Left renal pelvis (tissue), 4 donors: ENCODE measurements at regions not wholly inside any gene's neighbourhood (a gene's known extent, or its start where the extent isn't known, plus 50 kb on each side); places are given as distances from the start of the nearest gene placed in this dataset.
"Not testable (repeated sequence)": the region's sequence is repeated elsewhere in the genome, so short reads cannot be mapped to it uniquely, and the experiment has no call there.

Source experiments
- DNase-seq, 4 donors: peaks; one replicate each; pipeline ENCODE4 v3.0.0-alpha.2; 2013; ENCODE audit warnings: low read depth in 4 of 4, low spot score in 3 of 4

DNA sequence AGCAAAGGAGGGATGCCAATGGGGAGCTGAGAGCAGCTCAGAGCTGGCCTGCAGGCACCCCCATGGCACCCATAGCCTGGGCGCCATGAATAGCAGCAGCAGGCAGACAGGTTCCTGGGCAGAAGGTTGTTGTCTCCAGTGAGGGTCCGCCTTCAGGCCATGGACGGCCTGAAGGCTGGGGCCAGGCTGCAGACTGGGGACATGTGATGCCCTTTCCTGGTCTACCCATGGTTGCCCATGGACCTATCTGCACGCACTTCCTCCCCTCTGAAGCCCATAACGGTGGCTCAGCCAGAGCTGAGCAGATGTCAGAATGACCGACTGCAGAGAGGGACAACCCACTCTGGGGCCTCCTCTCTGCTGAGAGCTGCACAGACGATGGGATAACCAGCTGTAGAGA lies 256.8 kb downstream of the PLOD2 start:
- no peak for DNase-seq

DNA sequence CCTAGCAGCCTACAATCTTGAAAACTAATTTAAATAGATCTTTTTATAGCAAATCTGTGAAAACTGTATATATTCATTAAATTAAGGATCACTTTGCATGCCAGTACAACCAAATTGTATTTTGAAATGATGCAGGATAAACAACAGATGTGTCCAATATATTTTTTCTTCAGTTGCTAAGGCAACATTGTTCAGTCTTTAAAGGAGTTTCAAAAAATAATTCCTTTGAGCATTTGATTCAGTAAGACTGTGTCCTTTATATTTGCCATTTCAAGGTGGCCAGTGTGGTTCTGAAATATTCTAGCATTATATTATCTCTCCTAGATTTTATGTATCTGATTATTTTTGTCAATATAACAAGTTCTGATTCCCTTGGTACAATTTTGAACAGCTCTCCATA lies 254.7 kb downstream of the PLOD2 start:
- no peak for DNase-seq

GRCh38 chr3:145906755-145907154 lies 254.2 kb downstream of the PLOD2 start:
- no peak for DNase-seq

- DNase-seq, result no peak
Measured at GRCh38 chr3:145911016-145911415, 250.0 kb downstream of the PLOD2 start.

DNA sequence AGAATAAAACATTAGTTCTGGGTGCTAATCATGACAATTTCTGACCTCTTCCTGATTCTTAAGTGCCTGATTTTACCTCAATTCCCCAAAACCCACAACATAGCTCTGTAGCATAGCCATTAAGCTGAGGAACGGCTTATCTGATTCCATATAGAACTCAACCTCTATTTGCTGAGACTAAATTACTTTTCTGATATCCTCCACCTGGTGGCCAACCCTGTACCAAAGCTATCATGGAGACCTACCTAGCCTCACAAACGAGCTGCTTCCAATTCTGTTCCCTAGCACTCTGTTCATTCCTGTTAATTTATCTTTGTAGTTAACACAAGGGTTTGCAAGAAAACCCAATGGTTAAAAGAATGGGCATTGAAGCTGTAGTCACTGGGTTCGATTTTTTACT lies 245.2 kb downstream of the PLOD2 start:
- DNase-seq, result no peak

DNA sequence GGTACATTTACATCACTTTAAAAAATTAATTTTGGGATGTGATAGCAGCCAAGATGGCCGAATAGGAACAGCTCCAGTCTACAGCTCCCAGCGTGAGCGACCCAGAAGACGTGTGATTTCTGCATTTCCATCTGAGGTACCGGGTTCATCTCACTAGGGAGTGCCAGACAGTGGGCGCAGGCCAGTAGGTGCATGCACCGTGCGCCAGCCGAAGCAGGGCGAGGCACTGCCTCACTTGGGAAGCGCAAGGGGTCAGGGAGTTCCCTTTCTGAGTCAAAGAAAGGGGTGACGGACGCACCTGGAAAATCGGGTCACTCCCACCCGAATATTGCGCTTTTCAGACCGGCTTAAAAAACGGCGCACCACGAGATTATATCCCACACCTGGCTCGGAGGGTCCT lies 233.2 kb downstream of the PLOD2 start:
- not testable (repeated sequence) for DNase-seq

DNA sequence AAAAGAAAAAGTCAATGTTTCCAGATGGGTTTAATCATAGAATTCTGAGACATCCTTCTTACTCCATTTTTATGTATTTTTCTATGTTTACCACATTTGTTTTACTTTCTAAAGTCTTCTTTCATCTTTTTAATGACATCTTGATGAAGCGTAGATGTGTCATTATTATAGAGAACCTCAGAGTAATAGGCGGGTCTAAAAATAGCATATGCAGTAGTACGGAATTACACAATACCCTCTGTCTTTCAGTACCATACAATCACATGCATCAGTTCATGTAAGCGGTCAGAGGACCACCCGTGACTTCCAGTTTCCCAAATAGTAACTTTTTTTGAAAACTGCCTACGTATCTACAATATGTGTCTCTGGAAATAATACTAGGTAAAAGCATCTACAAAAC lies 224.0 kb downstream of the PLOD2 start:
- DNase-seq, result no peak

DNA sequence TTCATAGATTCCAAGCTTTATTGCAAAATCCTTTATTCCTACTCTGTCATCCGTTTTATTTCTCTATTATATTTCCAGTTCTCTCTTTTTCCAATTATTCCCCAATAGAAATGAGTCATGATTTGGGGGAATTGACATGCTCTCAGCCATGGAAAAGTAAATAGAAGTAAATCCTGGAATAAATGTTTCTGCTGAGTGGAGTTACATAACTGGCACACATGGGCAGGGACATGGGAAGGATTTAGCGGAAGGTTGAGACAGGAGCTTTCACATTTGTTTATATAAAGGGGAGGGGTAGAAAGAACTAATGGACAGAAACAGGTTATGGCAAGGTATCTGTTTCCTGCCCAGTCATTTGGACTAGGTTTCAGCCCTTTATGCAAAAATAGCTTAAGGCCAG lies 221.6 kb downstream of the PLOD2 start:
- no peak for DNase-seq

DNA sequence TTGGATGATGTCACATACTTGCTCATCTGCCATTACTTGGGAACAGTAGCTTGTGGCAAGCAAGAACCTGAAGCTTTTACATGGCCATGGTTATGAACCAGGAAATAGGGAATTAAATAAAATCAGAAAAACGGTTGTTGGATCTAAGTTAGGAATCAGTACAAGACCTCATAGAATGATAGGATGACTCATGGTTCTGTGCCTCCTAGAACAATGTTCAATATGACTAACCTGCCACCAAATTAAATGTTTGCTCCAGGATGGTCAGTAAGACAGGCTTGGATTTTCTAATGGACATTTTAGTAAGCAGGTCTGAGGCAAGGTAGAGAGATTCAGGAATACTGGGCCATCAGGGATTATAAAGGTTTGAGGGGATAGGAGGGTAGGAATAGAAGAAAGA lies 218.9 kb downstream of the PLOD2 start:
- DNase-seq, result no peak

- no peak for DNase-seq
Measured at GRCh38 chr3:145943952-145944351, 217.0 kb downstream of the PLOD2 start.

- no peak for DNase-seq
Measured at GRCh38 chr3:145951441-145951840, 209.5 kb downstream of the PLOD2 start.

DNA sequence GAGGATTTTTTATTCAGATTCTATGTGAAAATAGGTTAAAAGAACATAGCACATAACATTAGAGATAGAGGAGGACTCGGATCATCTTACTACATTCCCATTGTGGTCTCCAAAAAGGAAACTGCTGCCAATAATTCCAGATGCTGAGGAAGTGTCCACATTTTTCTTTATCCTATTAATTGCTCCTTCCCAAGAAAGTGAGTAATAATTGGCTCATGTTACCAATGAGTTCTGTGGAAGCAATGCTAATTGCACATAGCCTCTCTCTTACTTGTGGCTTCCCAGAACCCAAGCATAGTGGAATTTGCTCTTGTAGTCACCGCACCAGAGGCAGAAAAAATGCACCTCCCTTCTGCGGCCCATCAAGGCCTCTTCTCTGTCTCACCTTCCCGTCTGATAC lies 208.4 kb downstream of the PLOD2 start:
- DNase-seq, result no peak

DNA sequence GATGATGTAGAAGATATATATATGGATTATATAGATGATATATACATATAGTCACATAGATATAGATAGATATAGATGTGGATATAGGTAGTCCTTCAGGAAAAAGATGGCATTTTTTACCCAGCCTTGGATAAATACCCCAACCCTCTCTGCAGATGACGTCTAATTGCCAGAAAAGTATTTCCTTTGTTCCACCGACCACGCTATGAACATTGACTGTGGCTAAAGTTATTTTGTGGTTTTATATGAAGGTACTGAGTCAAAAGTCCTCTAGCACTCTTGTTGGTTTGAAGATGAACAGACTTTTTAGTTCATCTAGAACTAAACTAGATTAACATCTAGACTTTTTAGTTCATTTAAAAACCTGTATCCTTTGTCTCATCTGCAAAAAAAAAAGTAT lies 207.7 kb downstream of the PLOD2 start:
- DNase-seq, result no peak

- DNase-seq, result no peak
Measured at GRCh38 chr3:145959457-145960088, 201.4 kb downstream of the PLOD2 start.

- DNase-seq, result no peak
Measured at GRCh38 chr3:145963111-145963510, 197.9 kb downstream of the PLOD2 start.

GRCh38 chr3:145967043-145967442 lies 193.9 kb downstream of the PLOD2 start:
- no peak for DNase-seq

- peak in 1 of 4 donors; percentile 0 for DNase-seq
Measured at GRCh38 chr3:145971186-145971585, 189.8 kb downstream of the PLOD2 start.

GRCh38 chr3:145972851-145973250 lies 188.1 kb downstream of the PLOD2 start:
- no peak for DNase-seq

DNA sequence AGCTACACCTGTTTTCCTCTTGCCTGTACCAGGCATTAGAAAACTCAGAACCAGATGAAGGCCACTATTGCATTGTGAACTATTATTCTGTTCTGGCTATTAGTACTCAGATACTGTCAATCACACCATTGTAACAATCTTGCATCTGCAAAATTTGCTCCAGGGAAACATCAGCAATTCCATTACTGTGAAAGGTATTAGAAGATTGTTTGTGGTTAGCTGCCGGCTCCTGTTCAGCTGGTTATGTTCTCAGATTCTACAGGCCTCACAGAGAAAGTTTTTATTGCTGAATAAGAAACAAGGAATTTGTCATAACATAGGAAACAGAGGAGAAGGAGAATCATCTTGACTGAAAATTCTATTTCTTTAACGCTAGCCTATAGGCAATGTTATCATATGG lies 179.9 kb downstream of the PLOD2 start:
- DNase-seq, result no peak

- DNase-seq, result no peak
Measured at GRCh38 chr3:145983101-145983500, 177.9 kb downstream of the PLOD2 start.
